Erythroblast (primary cell): ENCODE measurements at regions not wholly inside any gene's neighbourhood (a gene's known extent, or its start where the extent isn't known, plus 50 kb on each side); places are given as distances from the start of the nearest gene placed in this dataset.

Experiments used
- DNase-seq, 2 experiments: peaks; one replicate each; lab custom pipeline; 2025; lab: John Stamatoyannopoulos, UW
- GATA1 ChIP-seq: IDR thresholded peaks from 2 replicates; pipeline ENCODE4 v1.6.1; 2011; ENCODE audit warnings: low read depth, mild to moderate bottlenecking, control low read depth, low read length, moderate library complexity
- POLR2A ChIP-seq: IDR thresholded peaks from 2 replicates; pipeline ENCODE4 v1.6.1; 2011; ENCODE audit warnings: mild to moderate bottlenecking, low read length

- no peak for TF ChIP-seq GATA1
- no peak for TF ChIP-seq POLR2A
- no peak for DNase-seq
Measured at GRCh38 chr6:40848038-40848437, 191.0 kb downstream of the UNC5CL start.

- TF ChIP-seq GATA1 (no peak), POLR2A (no peak)
- DNase-seq: peak; percentile 44 to 70
Measured at GRCh38 chr6:40845553-40845952, 193.5 kb downstream of the UNC5CL start.

GRCh38 chr6:40844246-40844645 is 194.8 kb downstream of the UNC5CL start:
- no peak for DNase-seq
- TF ChIP-seq POLR2A (no peak), GATA1 (no peak)

GRCh38 chr6:40841721-40842120 is 197.3 kb downstream of the UNC5CL start:
- no peak for TF ChIP-seq GATA1
- TF ChIP-seq POLR2A: no peak
- no peak for DNase-seq

- no peak for DNase-seq
- TF ChIP-seq GATA1 (no peak), POLR2A (no peak)
Measured at GRCh38 chr6:40832691-40833090, 206.3 kb downstream of the UNC5CL start.

- TF ChIP-seq POLR2A (no peak), GATA1 (no peak)
- no peak for DNase-seq
Measured at GRCh38 chr6:40831381-40831780, 207.6 kb downstream of the UNC5CL start.

- TF ChIP-seq POLR2A (no peak), GATA1 (no peak)
Measured at GRCh38 chr6:40825102-40825501, 213.9 kb downstream of the UNC5CL start.

GRCh38 chr6:40823917-40824891 is 214.8 kb downstream of the UNC5CL start:
- DNase-seq: peak; percentile 73 to 88

More at GRCh38 chr6:40825102-40825501, 213.9 kb downstream of the UNC5CL start:
- DNase-seq: no peak

- TF ChIP-seq GATA1 (no peak), POLR2A (no peak)
- no peak for DNase-seq
Measured at GRCh38 chr6:40822619-40823018, 216.4 kb downstream of the UNC5CL start.

- TF ChIP-seq GATA1 (no peak), POLR2A (no peak)
- peak in 1 of 2 experiments; percentile 45 for DNase-seq
Measured at GRCh38 chr6:40819182-40819834, 219.7 kb downstream of the UNC5CL start.

GRCh38 chr6:40817369-40817768 is 221.7 kb downstream of the UNC5CL start:
- TF ChIP-seq GATA1 (no peak), POLR2A (no peak)
- no peak for DNase-seq

GRCh38 chr6:40816601-40817000 is 222.4 kb downstream of the UNC5CL start:
- no peak for DNase-seq
- TF ChIP-seq GATA1 (no peak), POLR2A (no peak)

- no peak for DNase-seq
- TF ChIP-seq POLR2A (no peak), GATA1 (no peak)
Measured at GRCh38 chr6:40815731-40816130, 223.3 kb downstream of the UNC5CL start.

GRCh38 chr6:40810171-40810570 is 223.0 kb upstream of the LRFN2 start:
- TF ChIP-seq GATA1 (no peak), POLR2A (no peak)

GRCh38 chr6:40809627-40810026 is 222.5 kb upstream of the LRFN2 start:
- DNase-seq: no peak
- TF ChIP-seq GATA1 (no peak), POLR2A (no peak)

More at GRCh38 chr6:40810171-40810570, 223.0 kb upstream of the LRFN2 start:
- no peak for DNase-seq
